Kidney glomerular epithelial cell (primary cell): ENCODE measurements at regions not wholly inside any gene's neighbourhood (a gene's known extent, or its start where the extent isn't known, plus 50 kb on each side); places are given as distances from the start of the nearest gene placed in this dataset.
"Not testable (repeated sequence)": the region's sequence is repeated elsewhere in the genome, so short reads cannot be mapped to it uniquely, and the experiment has no call there.

ENCODE experiments used
- DNase-seq: peaks from one replicate; lab custom pipeline; 2025; lab: John Stamatoyannopoulos, UW

DNA sequence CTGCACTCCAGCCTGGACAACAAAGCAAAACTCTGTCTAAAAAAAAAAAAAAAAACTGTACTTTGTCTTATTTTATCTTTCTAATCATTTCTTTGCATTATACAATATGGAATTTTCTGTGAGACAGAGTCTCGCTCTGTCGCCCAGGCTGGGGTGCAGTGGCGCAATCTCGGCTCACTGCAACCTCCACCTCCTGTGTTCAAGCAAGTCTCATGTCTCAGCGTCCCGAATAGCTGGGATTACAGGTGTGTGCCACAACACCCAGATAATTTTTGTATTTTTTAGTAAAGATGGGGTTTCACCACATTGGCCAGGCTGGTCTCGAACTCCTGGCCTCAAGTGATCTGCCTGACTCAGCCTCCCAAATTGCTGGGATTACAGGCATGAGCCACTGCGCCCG lies 90.0 kb downstream of the MRPL14 start:
- not testable (repeated sequence) for DNase-seq

DNA sequence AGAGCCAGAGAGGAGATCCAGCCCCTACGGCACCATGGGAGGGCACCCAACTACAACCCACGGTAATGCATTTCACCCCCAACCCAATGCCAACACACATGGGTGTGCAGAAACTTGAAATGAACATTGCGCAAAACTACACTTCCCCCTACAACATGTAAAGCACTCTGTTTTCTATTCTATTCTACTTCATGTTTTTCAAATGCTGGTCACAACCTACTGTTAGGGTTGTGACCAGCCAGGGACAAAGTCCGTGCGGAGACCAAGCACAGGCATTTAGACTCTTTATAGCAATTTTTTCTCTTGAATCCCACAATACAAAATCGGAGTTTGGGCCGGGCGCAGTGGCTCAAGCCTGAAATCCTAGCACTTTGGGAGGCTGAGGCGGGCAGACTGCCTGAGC lies 90.6 kb downstream of the MRPL14 start:
- DNase-seq, result no peak

DNA sequence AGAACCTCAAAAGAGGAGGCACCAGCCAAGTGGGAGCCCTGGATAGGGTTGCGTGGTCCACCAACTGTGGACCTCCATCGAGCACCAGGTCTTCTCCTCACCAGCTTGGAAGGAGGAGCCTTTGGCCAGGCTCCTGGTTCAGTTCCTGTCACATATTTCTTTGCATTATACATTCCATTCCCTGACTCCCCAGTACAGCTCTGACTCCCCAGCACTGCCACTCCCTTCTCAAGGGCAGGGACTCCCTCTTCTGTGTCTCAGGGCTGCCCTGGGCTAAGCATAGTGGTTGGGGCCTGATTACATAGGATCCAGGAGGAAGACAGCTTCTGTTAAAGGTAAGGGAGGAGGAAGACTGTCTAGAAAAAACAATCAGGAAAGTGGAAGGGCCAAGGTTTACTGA lies 91.1 kb downstream of the MRPL14 start:
- no peak for DNase-seq

DNA sequence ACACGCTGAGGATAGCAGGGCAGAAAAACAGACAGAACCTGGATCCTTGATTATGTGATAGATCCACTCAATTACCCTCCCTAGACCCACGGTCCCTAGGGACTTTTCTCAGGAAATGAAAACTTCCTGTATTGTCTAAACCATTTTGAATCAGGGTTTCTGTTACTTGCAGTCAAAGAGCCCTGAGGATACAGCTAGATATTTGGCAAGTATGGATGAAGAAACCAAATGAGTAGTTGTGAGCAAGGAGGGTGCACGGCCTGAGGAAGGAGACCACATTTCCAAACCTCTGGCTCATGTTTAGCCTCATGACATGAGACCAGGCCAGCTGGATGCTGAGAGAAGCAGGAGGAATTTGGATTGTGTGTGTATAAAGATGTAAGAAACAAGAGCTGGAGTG lies 91.6 kb downstream of the MRPL14 start:
- no peak for DNase-seq

DNA sequence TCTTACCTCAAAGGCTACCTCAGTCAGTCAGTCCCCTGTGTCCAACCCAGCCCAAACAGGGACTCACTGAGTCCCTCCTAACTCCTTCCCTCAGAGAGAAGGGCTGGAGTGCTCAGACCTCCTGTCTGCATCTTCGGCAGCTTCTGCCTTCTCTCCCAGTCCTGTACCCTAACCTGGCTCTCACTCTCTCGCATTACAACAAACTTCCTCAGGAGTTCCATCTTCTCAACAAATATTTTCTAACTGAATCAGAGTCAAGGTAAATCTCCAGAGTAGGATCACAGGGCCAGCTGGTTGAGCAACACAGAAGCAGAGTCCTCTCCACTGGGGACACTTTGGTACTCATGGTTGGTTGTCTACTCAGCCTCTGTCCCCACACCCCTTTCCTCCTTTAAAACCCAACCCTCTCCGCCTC lies 92.3 kb downstream of the MRPL14 start:
- peak; percentile 30 for DNase-seq

DNA sequence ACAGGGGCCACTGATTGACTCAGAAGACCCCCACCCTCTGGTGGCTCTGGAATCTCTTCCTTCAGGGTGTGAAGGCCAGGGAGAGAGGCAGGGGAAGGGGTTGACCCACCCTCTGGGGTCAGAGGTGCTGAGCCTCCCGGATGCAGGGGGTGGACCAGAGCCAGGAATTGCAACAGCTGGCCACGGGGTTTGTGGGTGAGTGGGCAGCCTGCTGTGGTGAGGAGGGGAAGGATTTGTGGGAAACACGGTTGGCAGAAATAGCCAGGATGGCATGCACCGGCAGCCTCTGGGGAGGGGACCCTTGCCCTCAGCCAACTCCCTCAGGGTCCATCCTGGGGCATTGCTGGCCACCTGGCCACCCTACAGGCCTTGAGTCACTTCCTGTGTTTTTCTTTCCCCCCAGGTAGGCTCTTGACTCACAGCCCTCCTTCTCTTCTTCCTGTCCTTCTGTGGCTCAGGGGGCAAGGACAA lies 92.8 kb downstream of the MRPL14 start:
- peak; percentile 37 for DNase-seq

DNA sequence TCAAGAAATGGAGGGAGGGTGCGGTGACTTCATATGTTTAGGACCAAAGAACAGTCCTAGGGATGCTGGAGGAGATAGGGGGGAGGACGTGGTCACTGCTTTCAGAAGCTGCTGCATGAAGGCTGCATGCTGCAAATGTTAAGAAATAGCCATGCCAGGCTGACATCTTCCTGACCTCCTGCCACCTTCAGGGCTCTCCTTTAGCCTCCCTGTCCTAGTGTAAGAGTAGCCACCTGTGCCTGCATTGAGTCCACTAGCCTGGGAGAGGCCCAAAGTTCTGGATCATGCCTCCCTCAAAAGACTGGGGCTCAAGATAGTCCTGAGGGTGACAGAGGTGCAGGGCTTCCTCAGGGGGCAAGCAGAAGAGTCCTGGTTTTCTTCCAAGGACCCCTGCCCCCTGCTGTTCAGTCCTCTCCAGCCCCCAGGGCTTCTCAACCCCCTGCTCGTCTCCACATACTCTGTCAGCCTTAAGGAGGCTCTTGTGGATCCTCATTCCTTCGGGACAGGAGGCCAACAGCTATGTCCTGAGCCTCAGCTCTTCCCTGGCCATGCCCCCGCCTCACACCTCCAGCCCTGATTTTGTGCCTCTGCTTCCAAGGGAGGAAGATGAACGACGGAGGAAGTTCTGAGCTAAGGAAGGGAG lies 96.3 kb downstream of the MRPL14 start:
- no peak for DNase-seq

DNA sequence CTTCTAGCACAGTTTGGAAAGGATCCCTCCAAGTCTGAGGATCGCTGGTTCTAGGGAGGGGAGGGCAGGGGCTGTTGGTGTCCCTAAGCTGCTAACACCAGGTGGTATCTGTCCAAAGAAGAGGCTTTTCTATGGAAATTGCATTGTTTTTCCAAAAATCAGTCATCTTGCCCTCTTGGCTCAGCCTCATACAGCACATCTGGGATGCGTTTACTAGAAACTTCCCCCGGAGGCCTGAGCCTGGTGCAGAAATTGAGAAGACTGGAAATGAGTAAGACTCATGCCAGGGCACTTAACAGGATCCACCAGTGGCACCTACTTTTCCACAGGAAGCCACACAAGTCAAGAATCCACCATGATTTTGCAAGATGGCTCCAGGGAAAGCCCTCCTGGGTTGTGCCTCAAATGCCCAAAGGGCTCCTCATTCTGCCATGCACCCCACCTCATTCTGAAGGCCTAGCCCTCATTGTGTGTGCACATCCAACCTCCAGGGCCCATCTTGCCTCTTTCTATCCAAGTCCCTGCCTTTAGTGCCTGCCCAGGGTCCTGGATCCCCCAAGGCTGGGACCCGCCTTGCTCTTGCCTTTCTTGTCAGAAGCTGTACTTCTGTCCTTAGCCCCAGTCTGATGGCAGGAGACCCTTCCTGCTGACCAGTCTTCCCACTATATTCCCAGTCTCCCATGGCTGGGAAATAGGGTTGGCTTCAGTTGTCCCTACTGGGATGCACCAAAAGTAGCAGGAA lies 97.6 kb downstream of the MRPL14 start:
- no peak for DNase-seq

DNA sequence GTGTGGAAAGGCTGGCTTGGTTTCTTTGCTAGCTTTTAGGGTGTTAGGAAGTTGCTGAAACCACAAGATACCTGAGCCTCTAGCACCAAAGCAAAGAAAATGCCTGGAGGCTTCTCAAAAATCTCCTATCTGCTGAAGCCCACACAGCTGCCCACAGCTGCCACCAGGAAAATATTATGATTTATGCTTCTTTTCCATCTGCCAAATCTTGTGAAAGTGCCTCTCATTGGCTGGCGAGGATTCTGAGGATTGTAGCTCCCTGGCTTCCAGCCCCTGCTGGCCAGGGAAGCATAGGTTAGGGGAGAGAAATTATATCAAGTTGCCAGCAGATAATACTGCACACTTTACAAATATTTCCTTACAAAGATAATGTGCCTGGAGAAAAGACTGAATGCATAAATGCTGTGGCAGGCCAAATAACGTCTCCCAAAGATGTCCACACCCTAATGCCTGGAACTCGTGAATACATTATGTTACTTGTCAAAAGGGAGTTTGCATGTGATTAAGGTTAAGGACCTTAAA lies 98.4 kb downstream of the MRPL14 start:
- no peak for DNase-seq

DNA sequence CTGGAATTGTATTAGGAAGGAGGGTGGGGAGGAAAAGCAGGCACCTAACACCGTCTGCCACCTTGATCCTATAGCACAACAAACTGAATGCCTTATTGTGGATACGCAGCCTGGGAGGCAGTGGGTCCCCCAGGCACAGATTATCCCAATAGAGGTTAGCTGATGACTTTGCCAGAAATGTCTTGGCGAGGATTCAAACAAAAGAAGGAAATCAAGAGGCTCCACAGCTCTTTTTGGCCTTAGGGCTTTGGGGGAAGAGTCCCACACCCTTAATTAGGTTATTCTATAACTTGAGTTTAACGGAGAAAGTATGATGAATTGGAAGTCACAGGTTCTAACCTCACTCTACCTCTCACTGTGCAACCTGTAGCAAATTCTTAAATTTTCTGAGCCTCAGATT lies 102.0 kb downstream of the MRPL14 start:
- DNase-seq, result no peak

DNA sequence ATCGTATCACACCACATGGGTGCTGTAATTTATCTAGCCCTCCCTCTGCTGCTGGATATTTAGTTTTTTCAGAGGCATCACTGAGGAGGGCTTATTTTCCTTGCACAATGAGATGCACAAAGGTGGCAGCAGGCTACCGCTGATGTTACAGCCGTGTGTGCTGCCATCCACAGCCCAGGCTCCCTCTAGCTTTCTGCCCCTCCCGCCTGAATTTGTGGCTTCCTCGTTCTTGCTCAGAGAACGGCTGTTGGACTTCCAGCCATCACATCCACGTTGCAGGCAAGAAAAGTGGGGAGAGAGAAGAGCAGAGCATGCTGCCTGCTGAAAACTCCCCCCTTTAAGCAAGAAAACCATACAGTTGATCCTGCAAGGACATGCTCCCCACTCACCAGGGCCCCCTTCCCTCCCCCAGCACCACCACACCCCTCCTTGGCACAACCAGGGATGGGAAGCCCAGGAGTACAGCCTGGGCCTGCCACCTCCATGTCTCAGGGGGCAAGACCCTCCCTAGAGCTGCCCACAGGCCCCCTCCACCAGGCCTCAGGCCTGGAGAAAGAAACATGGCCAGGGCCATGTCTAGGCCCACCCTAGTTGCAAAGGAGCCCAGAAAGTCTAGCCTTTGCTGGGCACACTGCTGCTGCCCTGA lies 102.6 kb downstream of the MRPL14 start:
- no peak for DNase-seq

DNA sequence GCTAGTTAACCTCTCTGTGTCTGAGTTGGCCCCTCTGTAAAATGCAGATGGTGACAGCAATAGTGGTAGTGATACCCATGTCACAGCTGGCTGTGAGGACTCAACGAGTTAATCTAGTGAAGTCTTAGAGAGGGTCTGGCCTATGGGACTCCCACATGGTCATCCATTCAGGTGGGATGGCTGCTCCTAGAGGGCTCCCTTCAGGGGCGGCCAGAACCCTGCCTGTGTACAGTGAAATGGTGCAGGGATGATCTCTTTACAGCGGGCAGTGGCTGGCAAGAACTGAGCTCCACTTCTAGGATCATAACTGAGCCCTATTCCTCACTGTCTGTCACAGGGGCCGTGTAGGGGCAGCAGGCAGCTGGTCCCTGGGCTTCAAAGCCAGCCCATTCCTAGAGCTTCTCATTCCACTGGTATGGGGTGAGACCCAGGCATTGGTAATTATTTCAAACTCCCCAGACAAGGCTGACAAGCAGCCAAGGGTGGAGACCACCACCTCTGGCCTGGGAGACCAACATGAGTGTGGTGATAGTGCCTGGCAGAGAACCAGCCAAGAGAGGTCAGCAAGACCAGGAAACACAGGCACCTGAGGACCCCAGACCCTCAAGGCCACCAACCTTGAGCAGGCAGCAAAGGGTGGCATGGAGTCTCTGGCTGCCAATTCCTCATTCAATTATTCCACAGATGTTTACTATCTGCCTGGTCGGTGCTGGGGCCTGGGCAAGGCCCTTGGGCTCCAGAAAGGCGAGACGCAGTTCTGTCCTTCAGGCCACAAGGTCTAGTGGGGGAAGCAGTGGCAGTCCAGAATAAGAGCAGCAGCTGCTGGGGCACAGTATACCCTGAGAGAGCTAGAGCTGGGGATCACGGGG lies 103.4 kb downstream of the MRPL14 start:
- DNase-seq, result no peak

DNA sequence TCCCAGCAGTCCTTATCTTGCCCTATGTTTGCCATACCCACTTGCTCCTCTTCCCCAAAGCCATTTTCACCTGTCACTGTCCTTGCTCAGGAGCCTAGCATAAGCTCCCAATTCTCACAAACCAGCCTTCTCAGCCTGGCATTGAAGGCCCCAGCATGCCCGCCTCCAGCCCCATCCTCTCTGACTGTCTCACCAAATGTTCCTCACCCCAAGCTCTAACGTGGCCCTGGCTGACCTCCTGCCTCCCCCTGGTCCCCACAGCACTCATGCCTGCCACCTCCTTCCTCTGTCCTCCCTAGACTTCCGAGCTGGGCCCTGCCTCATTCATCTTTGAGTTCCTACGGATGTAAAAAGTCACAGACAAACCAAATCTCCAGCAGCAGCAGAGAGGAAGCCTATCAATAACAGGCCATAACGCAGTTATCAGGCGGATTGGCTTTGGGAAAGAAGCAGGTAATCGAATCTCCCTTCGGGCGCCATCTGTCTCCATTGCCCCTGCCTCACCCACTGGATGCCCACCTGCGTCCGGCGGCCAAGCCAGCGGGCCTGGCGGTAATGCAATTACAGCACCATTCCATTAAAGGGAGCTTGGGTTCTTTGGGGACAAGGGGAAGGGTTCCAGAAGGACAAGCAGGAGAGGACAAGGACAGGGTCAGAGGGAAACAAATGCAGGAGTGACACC lies 104.4 kb downstream of the MRPL14 start:
- no peak for DNase-seq

DNA sequence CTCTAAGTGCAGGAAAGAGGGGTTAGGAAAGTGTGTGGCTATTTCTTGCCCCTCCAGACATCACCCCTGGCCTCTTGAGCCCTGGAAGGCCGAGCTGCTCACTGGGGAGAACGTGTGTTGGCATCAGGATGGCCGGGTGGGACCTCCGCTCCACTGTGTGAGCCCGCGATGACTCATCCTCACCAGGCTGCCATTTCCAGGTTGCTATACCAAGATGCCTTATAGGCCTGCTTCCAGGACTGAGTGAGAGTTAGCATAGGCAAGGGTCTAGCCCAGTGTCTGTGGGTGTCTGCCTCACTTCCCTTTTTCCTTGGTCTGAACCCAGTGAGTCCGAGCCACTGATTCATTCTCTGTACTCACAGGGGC lies 105.0 kb downstream of the MRPL14 start:
- DNase-seq, result no peak

DNA sequence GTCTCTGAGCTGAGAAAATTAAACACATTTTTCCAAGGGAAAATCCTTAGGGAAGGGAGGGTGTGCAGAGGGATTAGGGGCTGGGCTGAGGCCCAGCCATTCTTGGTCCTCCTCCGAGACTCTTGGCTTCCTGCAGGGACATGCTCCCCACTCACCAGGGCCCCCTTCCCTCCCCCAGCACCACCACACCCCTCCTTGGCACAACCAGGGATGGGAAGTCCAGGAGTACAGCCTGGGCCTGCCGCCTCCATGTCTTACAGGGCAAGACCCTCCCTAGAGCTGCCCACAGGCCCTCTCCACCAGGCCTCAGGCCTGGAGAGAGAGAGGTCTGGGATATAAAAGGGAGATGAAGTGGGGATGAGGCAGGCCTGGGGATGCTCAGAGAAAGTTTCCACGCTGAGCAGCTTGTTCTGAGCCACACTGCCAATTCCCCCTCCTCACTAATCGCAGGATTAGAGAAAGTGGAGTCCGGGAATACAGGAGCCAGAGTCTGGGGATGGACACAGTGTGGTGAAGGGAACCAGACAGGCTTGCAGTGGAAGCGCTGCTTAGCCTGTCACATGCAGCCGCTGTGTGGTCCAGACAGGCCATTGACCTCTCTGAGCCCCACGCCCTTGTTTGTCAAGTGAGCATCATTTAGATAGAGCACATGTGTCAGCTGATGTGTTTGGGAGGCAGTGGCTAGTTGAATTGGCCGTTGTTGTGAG lies 105.5 kb downstream of the MRPL14 start:
- DNase-seq, result no peak

DNA sequence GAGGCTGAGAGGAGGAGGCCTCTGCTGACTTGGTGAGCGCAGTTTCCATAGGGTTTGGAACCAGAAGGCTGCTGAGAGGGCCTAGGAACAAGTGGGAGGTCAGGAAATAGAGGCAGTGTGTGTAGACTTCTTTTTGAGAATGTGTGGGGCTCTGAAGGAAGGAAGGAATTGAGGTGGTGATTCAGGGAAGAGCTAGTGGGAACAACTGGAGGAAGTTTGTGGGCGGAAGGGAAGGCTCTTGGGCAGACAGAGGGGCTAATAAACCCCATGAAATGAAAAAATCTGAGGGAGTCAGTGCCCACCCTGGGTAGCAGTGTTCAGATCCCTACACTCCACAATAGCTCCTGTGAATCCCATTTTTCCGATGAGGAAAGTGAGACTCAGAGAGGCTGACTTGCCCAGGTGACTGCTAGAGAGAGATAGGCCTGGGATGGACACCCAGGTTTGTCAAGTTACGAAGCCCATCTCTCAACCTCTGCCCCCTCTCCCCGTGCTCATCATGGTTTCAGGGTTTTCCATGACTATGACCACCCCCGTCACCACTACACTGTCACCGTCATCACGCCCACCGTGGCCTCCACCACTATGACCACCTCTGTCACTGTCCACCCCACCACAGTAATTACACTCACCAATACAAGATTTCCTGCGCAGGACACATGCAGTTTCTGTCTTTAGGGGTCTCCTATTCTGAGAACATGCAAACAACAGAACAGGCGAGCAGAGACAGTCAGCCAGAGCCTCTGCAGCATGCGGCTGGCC lies 106.4 kb downstream of the MRPL14 start:
- DNase-seq, result no peak

DNA sequence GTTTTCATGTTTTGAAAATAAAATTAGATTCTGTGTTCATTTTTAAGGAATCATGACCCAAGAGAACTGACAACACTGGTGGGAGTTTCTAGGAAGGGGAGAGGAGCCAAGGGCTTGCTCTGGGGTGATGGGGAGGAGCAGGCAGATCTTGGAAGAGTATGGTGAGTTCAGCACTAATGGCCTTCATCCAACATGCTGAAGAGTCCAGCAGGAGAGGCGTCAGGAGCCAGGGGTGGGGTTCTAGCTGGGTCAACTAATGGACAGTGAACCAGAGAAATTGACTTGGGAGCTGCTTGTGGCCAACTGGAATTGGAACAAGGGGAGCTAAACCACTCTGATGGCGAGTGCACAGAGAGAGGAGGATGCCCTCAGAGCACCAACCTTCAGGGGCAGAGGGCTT lies 107.1 kb downstream of the MRPL14 start:
- no peak for DNase-seq

DNA sequence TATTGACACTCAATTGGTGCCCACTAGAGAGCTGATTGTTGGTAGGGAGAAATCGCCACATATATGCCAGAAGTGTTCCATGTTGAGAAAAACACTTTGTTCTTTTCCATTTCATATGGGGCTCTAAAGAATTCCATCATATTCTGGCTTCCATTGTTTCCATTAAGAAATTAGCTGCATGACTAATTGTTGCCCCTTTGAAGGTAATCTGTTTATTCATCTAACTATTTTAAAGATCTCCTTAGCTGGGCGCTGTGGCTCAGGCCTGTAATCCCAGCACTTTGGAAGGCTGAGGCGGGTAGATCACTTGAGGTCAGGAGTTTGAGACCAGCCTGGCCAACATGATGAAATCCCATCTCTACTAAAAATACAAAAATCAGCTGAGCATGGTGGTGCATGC lies 109.9 kb downstream of the MRPL14 start:
- DNase-seq, result not testable (repeated sequence)

DNA sequence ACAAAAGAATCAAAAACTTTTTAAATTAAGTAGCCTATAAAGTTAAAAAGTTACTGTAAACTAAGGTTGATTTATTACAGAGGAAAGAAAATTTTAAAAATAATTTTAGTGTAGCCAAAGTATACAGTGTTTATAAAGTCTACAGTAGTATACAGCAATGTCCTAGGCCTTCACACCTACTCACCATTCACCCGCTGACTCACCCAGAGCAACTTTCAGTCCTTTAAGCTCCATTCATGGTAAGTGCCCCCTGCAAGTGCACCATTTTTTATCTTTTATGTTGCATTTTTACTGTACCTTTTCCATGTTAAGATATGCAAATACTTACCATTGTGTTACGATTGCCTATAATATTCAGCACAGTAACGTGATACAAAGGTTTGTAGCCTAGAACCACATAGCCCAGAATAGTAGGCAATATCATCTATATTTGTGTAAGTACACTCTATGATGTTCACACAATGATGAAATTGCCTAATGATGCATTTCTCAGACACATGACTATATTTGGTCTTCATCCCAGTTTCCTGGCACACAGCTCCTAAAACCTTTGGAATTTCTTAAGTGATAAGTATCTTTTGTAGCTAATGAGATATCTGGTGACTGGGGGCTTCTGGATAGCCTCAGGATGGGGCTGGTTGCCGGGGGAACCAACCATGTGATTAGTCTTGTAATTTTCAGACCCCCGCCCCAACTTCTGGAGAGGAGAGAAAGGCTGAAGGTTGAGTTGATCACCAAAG lies 111.0 kb downstream of the MRPL14 start:
- peak; percentile 26 for DNase-seq
